Heart left ventricle (tissue), 16 donors: ENCODE measurements at regions not wholly inside any gene's neighbourhood (a gene's known extent, or its start where the extent isn't known, plus 50 kb on each side); places are given as distances from the start of the nearest gene placed in this dataset.

Experiments used
- ATAC-seq, 4 donors: fragments of 200-7000 bp; cut with Tn5 transposase; one replicate each; pipeline ENCODE4 v1.9.1; 2020 to 2022; ENCODE audit warnings: moderate library complexity in 4 of 4, mild to moderate bottlenecking in 3 of 4, moderate number of reproducible peaks in 1 of 4
- DNase-seq, 5 donors: peaks; one replicate each; pipeline ENCODE4 v3.0.0-alpha.2; 2020
- H3K27ac ChIP-seq, 12 donors: fragments of 200-600 bp; sonication (generic) in 4 of 12; one replicate each; pipeline versions ENCODE4 v1.5.0 to v1.8.0; 2016 to 2022; ENCODE audit warnings: mild to moderate bottlenecking in 2 of 12
- H3K27me3 ChIP-seq, 9 donors: fragments of 200-600 bp; sonication (generic) in 2 of 9; one replicate each; pipeline versions ENCODE4 v1.5.1 to v1.8.0; 2016 to 2022; ENCODE audit warnings: mild to moderate bottlenecking in 3 of 9
- H3K36me3 ChIP-seq, 9 donors: fragments of 200-600 bp; sonication (generic) in 2 of 9; one replicate each; pipeline versions ENCODE4 v1.5.0 to v1.8.0; 2018 to 2022; ENCODE audit warnings: mild to moderate bottlenecking in 2 of 9
- H3K4me1 ChIP-seq, 12 donors: fragments of 200-600 bp; sonication (generic) in 4 of 12; one replicate each; pipeline versions ENCODE4 v1.5.0 to v1.8.0; 2016 to 2022; ENCODE audit warnings: mild to moderate bottlenecking in 3 of 12
- H3K4me3 ChIP-seq, 12 donors: fragments of 200-600 bp; sonication (generic) in 4 of 12; one replicate each; pipeline versions ENCODE4 v1.5.0 to v1.8.0; 2017 to 2022; ENCODE audit warnings: mild to moderate bottlenecking in 9 of 12, moderate library complexity in 4 of 12
- H3K9me3 ChIP-seq, 12 donors: fragments of 200-600 bp; sonication (generic) in 4 of 12; one replicate each; pipeline versions ENCODE4 v1.5.0 to v1.8.0; 2016 to 2022; ENCODE audit warnings: mild to moderate bottlenecking in 1 of 12
- POLR2A ChIP-seq, 2 donors: fragments of 450-650 bp; IDR thresholded peaks; one replicate each; pipeline ENCODE4 v1.6.1; 2017; ENCODE audit warnings: antibody characterized with exemption in 2 of 2, mild to moderate bottlenecking in 2 of 2, moderate library complexity in 2 of 2
- WGBS, 4 donors: extraction: QIAGEN DNeasy Blood & Tissue Kit in 2 of 4; methylation state at CpG; one replicate each; pipeline versions ENCODE4 v1.1.5 to v1.1.7; 2013 to 2018; 5-methylcytosine and 5-hydroxymethylcytosine counted together
- intact Hi-C, 10 donors: fragments of 100-400 bp; cut with DNase I; formaldehyde crosslinking; loops; one replicate each; pipeline versions ENCODE4 v1.11.1 to v1.14.2; 2022
- TF ChIP-seq, protein P1 (sequence below), 12 donors: fragments of 200-600 bp; sonication (generic) in 4 of 12; IDR thresholded peaks; one replicate each; pipeline versions ENCODE4 v1.5.0 to v1.8.0; 2018 to 2022; ENCODE audit warnings: antibody characterized with exemption in 12 of 12, mild to moderate bottlenecking in 5 of 12
- donor health status: ischemic (EF 13 %, LVEDD 7.1; RV severe dilation, severe dysfunction).
- donor health status: healthy with polysubstance abuse.
- donor health status: DM: no; HTN: yes; CAD: no.
- donor health status: DM: no; HTN: no; CAD: no.
- donor health status: ischemic (EF 25% LVEDD 6.9; RV normal size, moderate dysfunction).
- donor health status: ischemic (EF 25% LVEDD 5.7; RV mildly dilated, moderate dysfunction).
- donor health status: healthy.
- donor health status: DM: yes; HTN: yes; CAD: no.
- donor health status: ischemic (EF 35%, LVEDD 5.7; RV mildly dilated, moderate dysfunction).
- donor health status: nonischemic (EF 11% LVEDD 7.7; RV severe dilation, severe dysfunction).
- donor health status: DM: yes; HTN: yes; CAD: no.
- donor health status: PGD.
- donor health status: ischemic (EF 29% LVEDD 5.4; RV normal size, mild dysfunction).
- donor health status: nonischemic (EF 23%, LVEDD 6.1; RV moderate dilation, normal function).

DNA sequence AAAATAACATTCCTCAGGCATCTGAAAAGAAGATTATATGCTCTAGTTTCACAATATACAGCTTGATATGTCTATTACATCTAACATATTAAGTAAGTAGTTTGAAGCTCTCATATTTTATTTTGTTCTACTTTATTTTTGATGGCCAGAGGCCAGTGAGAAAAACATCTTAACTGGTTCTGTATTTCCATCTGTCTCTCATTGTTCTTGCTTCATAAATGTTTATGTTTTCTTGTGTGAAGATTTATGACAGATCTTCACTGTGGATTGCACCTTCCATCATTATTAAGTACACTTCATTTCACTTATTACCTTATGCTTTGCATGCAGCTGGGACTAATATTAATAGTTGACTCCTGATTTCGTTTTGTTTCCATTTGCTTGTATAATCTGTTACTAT is 511.2 kb downstream of the TSN start:
- H3K36me3 ChIP-seq, result no peaks in the 10 kb centered on the region
- no peak for TF ChIP-seq POLR2A (IDR thresholded peaks at IDR 0.05)
- H3K27ac ChIP-seq, result no peak overlapping the region
- 47 to 74% (median 61%) methylated on average over 1 of the region's 1 CpG for WGBS, 4 donors
- intact Hi-C loops, result no loop called here
- DNase-seq, result no peak
- peaks cover 0 to 3% (median 0%) of the 10 kb centered on the region in 12 donors for H3K4me1 ChIP-seq
- no peak for ATAC-seq
- no peaks in the 10 kb centered on the region for H3K9me3 ChIP-seq
- H3K27me3 ChIP-seq, result peaks cover 0 to 7% (median 0%) of the 10 kb centered on the region in 9 donors
- H3K4me3 ChIP-seq, result no peak overlapping the region

DNA sequence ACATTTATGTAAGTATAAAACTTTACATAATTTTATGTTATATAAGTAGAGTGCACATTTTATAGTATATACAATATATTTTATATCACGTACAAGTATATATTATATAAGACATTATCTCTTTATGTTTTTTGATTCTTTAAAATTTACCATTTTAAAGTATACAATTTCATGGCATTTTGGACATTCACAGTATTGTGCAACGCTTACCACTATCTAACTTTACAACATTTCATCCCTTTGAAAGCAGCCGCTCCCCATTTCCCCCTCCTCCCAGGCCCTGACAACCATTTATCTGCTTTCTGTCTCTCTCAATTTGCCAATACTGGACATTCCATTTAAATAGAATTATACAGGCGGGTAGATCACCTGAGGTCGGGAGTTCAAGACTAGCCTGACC is 512.5 kb downstream of the TSN start:
- DNase-seq (no peak), ATAC-seq (no peak)
- Histone ChIP-seq H3K9me3 (no peaks in the 10 kb centered on the region), H3K36me3 (no peaks in the 10 kb centered on the region), H3K27ac (no peak overlapping the region), H3K27me3 (peaks cover 0 to 7% (median 0%) of the 10 kb centered on the region in 9 donors), H3K4me3 (no peak overlapping the region), H3K4me1 (no peaks in the 10 kb centered on the region)
- no peak for TF ChIP-seq POLR2A (IDR thresholded peaks at IDR 0.05)
- TF ChIP-seq, protein P1, sequence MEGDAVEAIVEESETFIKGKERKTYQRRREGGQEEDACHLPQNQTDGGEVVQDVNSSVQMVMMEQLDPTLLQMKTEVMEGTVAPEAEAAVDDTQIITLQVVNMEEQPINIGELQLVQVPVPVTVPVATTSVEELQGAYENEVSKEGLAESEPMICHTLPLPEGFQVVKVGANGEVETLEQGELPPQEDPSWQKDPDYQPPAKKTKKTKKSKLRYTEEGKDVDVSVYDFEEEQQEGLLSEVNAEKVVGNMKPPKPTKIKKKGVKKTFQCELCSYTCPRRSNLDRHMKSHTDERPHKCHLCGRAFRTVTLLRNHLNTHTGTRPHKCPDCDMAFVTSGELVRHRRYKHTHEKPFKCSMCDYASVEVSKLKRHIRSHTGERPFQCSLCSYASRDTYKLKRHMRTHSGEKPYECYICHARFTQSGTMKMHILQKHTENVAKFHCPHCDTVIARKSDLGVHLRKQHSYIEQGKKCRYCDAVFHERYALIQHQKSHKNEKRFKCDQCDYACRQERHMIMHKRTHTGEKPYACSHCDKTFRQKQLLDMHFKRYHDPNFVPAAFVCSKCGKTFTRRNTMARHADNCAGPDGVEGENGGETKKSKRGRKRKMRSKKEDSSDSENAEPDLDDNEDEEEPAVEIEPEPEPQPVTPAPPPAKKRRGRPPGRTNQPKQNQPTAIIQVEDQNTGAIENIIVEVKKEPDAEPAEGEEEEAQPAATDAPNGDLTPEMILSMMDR (IDR thresholded peaks at IDR 0.05), result no peak
- WGBS, 4 donors, result 95 to 98% (median 96%) methylated on average over 5 of the region's 5 CpGs
- intact Hi-C loops, result no loop called here

DNA sequence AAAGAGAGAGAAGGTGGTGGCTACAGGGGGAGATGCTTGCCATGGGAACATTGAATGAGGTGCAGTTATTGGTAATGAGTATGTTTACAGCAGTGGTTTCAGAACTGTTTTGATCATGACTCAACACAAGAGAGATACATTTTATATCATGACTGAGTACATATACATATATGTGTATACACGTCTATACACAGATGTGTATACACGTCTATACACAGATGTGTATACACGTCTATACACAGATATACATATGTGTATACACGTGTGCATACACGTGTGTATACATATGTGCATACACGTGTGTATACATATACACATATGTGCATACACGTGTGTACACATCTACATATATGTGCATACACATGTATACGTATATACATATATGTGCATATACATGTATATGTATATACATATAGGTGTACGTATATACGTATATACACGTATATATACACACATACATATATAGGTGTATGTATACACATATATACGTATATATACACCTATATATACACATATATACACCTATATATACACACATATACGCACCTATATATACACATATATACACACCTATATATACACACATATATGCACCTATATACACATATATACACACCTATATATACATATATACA is 518.5 kb downstream of the TSN start:
- TF ChIP-seq, protein P1 (IDR thresholded peaks at IDR 0.05), result no peak
- WGBS, 4 donors, result 85 to 91% (median 88%) methylated on average over 11 to 13 of the region's 13 CpGs
- ATAC-seq (no peak), DNase-seq (no peak)
- intact Hi-C loops, result no loop called here
- no peak overlapping the region for H3K4me3 ChIP-seq
- H3K36me3 ChIP-seq, result no peaks in the 10 kb centered on the region
- no peak overlapping the region for H3K27ac ChIP-seq
- H3K9me3 ChIP-seq, result no peaks in the 10 kb centered on the region
- H3K27me3 ChIP-seq, result peaks cover 0 to 3% (median 0%) of the 10 kb centered on the region in 9 donors
- no peaks in the 10 kb centered on the region for H3K4me1 ChIP-seq

DNA sequence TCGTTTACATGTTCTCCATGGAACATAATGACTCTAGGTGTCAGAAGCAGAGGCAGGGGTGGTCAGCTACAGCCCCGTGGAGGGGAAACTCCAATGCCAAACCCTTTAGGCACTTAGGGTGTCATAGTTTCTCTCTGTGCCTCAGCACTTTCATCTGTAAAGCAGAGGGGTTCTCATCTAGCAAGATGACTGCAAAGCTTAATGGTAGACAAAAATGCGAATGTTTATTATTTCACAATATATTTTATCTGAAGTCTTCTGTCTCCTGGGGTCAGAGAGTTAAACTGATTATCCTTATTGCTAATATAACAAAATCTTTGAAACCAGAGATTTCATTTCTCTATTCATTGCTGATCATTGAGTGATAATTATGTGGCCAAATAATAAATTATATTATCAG is 522.5 kb downstream of the TSN start:
- H3K4me3 ChIP-seq, result no peak overlapping the region
- DNase-seq (no peak), ATAC-seq (no peak)
- intact Hi-C loops, result no loop called here
- no peak overlapping the region for H3K27ac ChIP-seq
- peaks cover 0 to 7% (median 0%) of the 10 kb centered on the region in 9 donors for H3K27me3 ChIP-seq
- 59 to 67% (median 64%) methylated on average over 3 of the region's 3 CpGs for WGBS, 4 donors
- TF ChIP-seq, protein P1 (IDR thresholded peaks at IDR 0.05), result no peak
- no peak for TF ChIP-seq POLR2A (IDR thresholded peaks at IDR 0.05)
- peaks cover 0 to 8% (median 0%) of the 10 kb centered on the region in 12 donors for H3K9me3 ChIP-seq
- H3K4me1 ChIP-seq, result no peaks in the 10 kb centered on the region
- H3K36me3 ChIP-seq, result no peaks in the 10 kb centered on the region

DNA sequence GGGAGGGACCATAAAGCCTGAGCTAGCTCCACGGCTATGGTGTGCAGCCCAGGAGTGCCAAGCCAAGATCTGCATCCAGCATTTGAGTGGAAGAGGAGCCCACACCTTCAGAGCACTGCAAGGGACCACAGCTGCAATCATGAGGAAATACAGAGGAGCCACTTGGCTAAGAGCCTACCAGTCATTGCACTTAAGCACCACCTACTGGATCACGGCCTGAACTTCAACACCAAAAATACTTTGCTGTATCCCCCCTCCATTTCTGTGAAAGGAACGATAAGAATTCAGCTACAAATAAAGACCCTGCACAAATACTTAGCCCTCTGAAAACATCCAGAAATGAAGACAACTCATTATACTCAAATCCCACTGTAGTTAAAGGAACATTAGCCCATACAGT is 545.3 kb downstream of the TSN start:
- Histone ChIP-seq H3K4me3 (no peak overlapping the region), H3K27me3 (no peaks in the 10 kb centered on the region), H3K9me3 (peaks cover 0 to 33% (median 3%) of the 10 kb centered on the region in 12 donors), H3K4me1 (no peaks in the 10 kb centered on the region), H3K27ac (no peak overlapping the region), H3K36me3 (no peaks in the 10 kb centered on the region)
- intact Hi-C loops, result no loop called here
- WGBS, 4 donors, result 80 to 89% (median 86%) methylated on average over 3 of the region's 3 CpGs
- DNase-seq (no peak), ATAC-seq (no peak)
- TF ChIP-seq POLR2A (IDR thresholded peaks at IDR 0.05), result no peak
- TF ChIP-seq, protein P1 (IDR thresholded peaks at IDR 0.05), result no peak
